ENCODE measurements at regions not wholly inside any gene's neighbourhood (a gene's known extent, or its start where the extent isn't known, plus 50 kb on each side); places are given as distances from the start of the nearest gene placed in this dataset.

GRCh38 chr12:31205054-31205453, 120.9 kb downstream of the SINHCAF start:
- TF ChIP-seq GATA2 (IDR thresholded peaks at IDR 0.05; ENCODE audit: low read depth, low read length) (no peak), GATA3 (IDR thresholded peaks at IDR 0.05; ENCODE audit: low read depth, low read length) (no peak)

Measured in SH-SY5Y (cell line).